H1 (cell line): ENCODE measurements at regions not wholly inside any gene's neighbourhood (a gene's known extent, or its start where the extent isn't known, plus 50 kb on each side); places are given as distances from the start of the nearest gene placed in this dataset.
"Not testable (repeated sequence)": the region's sequence is repeated elsewhere in the genome, so short reads cannot be mapped to it uniquely, and the experiment has no call there.

Experiments
- CTCF ChIA-PET: fragments of 300-600 bp; sonication (Branson Sonifier 250); formaldehyde crosslinking; loops from one replicate; lab custom pipeline; 2021; ENCODE audit not compliant: partially characterized antibody; lab: Charles Lee
- POLR2A ChIA-PET: fragments of 300-600 bp; sonication (Branson Sonifier 250); formaldehyde crosslinking; loops from one replicate; lab custom pipeline; 2021; ENCODE audit warnings: inconsistent platforms; ENCODE audit not compliant: partially characterized antibody; lab: Charles Lee
- DNase-seq, 2 experiments: peaks; one replicate each; pipeline versions ENCODE4 v3.0.0 to v3.0.0-alpha.2; 2010 to 2022; ENCODE audit warnings: low spot score in 2 of 2, low read depth in 1 of 2, mixed read lengths in 1 of 2
- FAIRE-seq: peaks from 2 replicates; lab custom pipeline; 2011; peaks lifted over from hg19 to GRCh38; lab: Jason Lieb, UNC
- H2AFZ ChIP-seq: 2 replicates; pipeline ENCODE4 v1.8.1; 2012; ENCODE audit warnings: low read length, inconsistent platforms
- H2AK5ac ChIP-seq: 2 replicates; pipeline ENCODE4 v1.6.1; 2013; ENCODE audit warnings: low read depth, low read length
- H2BK120ac ChIP-seq: replicated peaks from 2 replicates; pipeline ENCODE3; 2013; ENCODE audit warnings: low read depth, low read length, inconsistent platforms
- H2BK12ac ChIP-seq: 2 replicates; pipeline ENCODE4 v1.6.1; 2013; ENCODE audit warnings: low read depth, low read length
- H2BK15ac ChIP-seq: 2 replicates; pipeline ENCODE4 v1.6.1; 2013; ENCODE audit warnings: low read length
- H2BK20ac ChIP-seq: 2 replicates; pipeline ENCODE4 v1.6.1; 2013; ENCODE audit warnings: low read length
- H2BK5ac ChIP-seq: 2 replicates; pipeline ENCODE4 v1.6.1; 2013; ENCODE audit warnings: low read depth, low read length
- H3K14ac ChIP-seq: 2 replicates; pipeline ENCODE4 v1.6.1; 2013; ENCODE audit warnings: inconsistent platforms; ENCODE audit not compliant: insufficient read length
- H3K18ac ChIP-seq: 2 replicates; pipeline ENCODE4 v1.6.1; 2013; ENCODE audit warnings: low read length; ENCODE audit errors: extremely low read depth
- H3K23ac ChIP-seq: 2 replicates; pipeline ENCODE4 v1.6.1; 2013; ENCODE audit warnings: inconsistent platforms; ENCODE audit not compliant: insufficient read length
- H3K23me2 ChIP-seq: 2 replicates; pipeline ENCODE4 v1.6.1; 2013; ENCODE audit warnings: low read depth, low read length
- H3K27ac ChIP-seq: 2 replicates; pipeline ENCODE4 v1.6.1; 2011; ENCODE audit warnings: low read depth, low read length, inconsistent platforms
- H3K27me3 ChIP-seq, 4 experiments: replicated peaks in 1 of 4; 1 replicate in 1 of 4; 2 replicates in 3 of 4; pipeline versions ENCODE4 v1.6.1 to v1.8.1; 2011 to 2013; ENCODE audit warnings: low read length in 3 of 4, mild to moderate bottlenecking in 3 of 4, inconsistent platforms in 2 of 4, mixed read lengths in 2 of 4, moderate library complexity in 1 of 4; ENCODE audit not compliant: control insufficient read depth in 3 of 4, insufficient read depth in 3 of 4; ENCODE audit errors: extremely low read depth in 1 of 4
- H3K36me3 ChIP-seq, 4 experiments: 2 replicates each; pipeline versions ENCODE4 v1.6.1 to v1.8.1; 2011 to 2013; ENCODE audit warnings: mild to moderate bottlenecking in 4 of 4, low read length in 3 of 4, moderate library complexity in 2 of 4, control low read depth in 1 of 4, inconsistent platforms in 1 of 4; ENCODE audit not compliant: insufficient read depth in 4 of 4, control insufficient read depth in 2 of 4
- H3K4ac ChIP-seq: replicated peaks from 2 replicates; pipeline ENCODE3; 2013; ENCODE audit warnings: low read length, low read depth, mixed read lengths, inconsistent platforms; ENCODE audit not compliant: insufficient read length
- H3K4me1 ChIP-seq, 4 experiments: replicated peaks in 1 of 4; 1 replicate in 1 of 4; 2 replicates in 3 of 4; pipeline versions ENCODE4 v1.6.1 to v1.8.1; 2011 to 2013; ENCODE audit warnings: low read length in 3 of 4, inconsistent platforms in 2 of 4, mixed read lengths in 1 of 4; ENCODE audit not compliant: insufficient read depth in 4 of 4, control insufficient read depth in 3 of 4
- H3K4me2 ChIP-seq, 2 experiments: 2 replicates each; pipeline versions ENCODE4 v1.6.1 to v1.8.1; 2011 to 2013; ENCODE audit warnings: low read depth in 2 of 2, low read length in 2 of 2, control low read depth in 1 of 2, inconsistent platforms in 1 of 2, mild to moderate bottlenecking in 1 of 2; ENCODE audit not compliant: insufficient read depth in 1 of 2
- H3K4me3 ChIP-seq, 4 experiments: fragments of 200-600, 300-600 bp in 1 of 4; sonication (generic), shearing (Covaris generic), sonication (Bioruptor Twin) in 1 of 4; 2 replicates each; pipeline versions ENCODE4 v1.5.1 to v1.8.1; 2011 to 2016; ENCODE audit warnings: low read length in 4 of 4, low read depth in 3 of 4, control low read depth in 2 of 4, inconsistent platforms in 2 of 4, mild to moderate bottlenecking in 2 of 4, mixed read lengths in 1 of 4, moderate library complexity in 1 of 4; ENCODE audit not compliant: insufficient read depth in 2 of 4; ENCODE audit errors: extremely low read depth in 1 of 4
- H3K56ac ChIP-seq: replicated peaks from 2 replicates; pipeline ENCODE3; 2013; ENCODE audit warnings: low read depth, mild to moderate bottlenecking, mixed read lengths, low read length, inconsistent platforms; ENCODE audit not compliant: insufficient read length
- H3K79me1 ChIP-seq: 2 replicates; pipeline ENCODE4 v1.6.1; 2013; ENCODE audit warnings: low read depth, low read length, control low read depth
- H3K79me2 ChIP-seq, 2 experiments: 2 replicates each; pipeline versions ENCODE4 v1.6.1 to v1.8.1; 2012 to 2013; ENCODE audit warnings: low read length in 2 of 2, mild to moderate bottlenecking in 2 of 2, inconsistent platforms in 1 of 2; ENCODE audit not compliant: insufficient read depth in 2 of 2, control insufficient read depth in 1 of 2
- H3K9ac ChIP-seq, 4 experiments: replicated peaks in 1 of 4; 1 replicate in 1 of 4; 2 replicates in 3 of 4; pipeline versions ENCODE4 v1.6.1 to v1.8.1; 2011 to 2013; ENCODE audit warnings: low read depth in 3 of 4, low read length in 3 of 4, control low read depth in 2 of 4, mild to moderate bottlenecking in 2 of 4, moderate library complexity in 2 of 4, inconsistent platforms in 1 of 4; ENCODE audit errors: extremely low read depth in 1 of 4
- H3K9me3 ChIP-seq, 2 experiments: 2 replicates each; pipeline versions ENCODE4 v1.6.1 to v1.8.1; 2012 to 2013; ENCODE audit warnings: mild to moderate bottlenecking in 2 of 2, moderate library complexity in 2 of 2, control low read depth in 1 of 2, inconsistent platforms in 1 of 2, low read depth in 1 of 2, low read length in 1 of 2, mixed read lengths in 1 of 2; ENCODE audit not compliant: insufficient read depth in 2 of 2
- H4K20me1 ChIP-seq, 2 experiments: replicated peaks in 1 of 2; 2 replicates each; pipeline versions ENCODE3 to v1.8.1; 2011 to 2013; ENCODE audit warnings: inconsistent platforms in 2 of 2, low read length in 2 of 2, mild to moderate bottlenecking in 1 of 2; ENCODE audit not compliant: insufficient read depth in 2 of 2, control insufficient read depth in 1 of 2
- H4K5ac ChIP-seq: 2 replicates; pipeline ENCODE4 v1.6.1; 2013; ENCODE audit warnings: low read length, low read depth, mixed read lengths, inconsistent platforms; ENCODE audit not compliant: insufficient read length
- H4K8ac ChIP-seq: 2 replicates; pipeline ENCODE4 v1.8.0; 2013; ENCODE audit warnings: mild to moderate bottlenecking, moderate library complexity, low read length, inconsistent platforms; ENCODE audit not compliant: insufficient read depth; ENCODE audit errors: extremely low read depth
- H4K91ac ChIP-seq: replicated peaks from 2 replicates; pipeline ENCODE3; 2013; ENCODE audit warnings: low read length, mixed read lengths, inconsistent platforms; ENCODE audit not compliant: insufficient read length
- BACH1 ChIP-seq: IDR thresholded peaks from 2 replicates; pipeline ENCODE4 v1.6.1; 2012; ENCODE audit warnings: low read length, improper control_type of control experiment
- JUND ChIP-seq: IDR thresholded peaks from 2 replicates; pipeline ENCODE4 v1.6.1; 2011; ENCODE audit warnings: mild to moderate bottlenecking, improper control_type of control experiment, low read length
- SP2 ChIP-seq: IDR thresholded peaks from 2 replicates; pipeline ENCODE4 v1.6.1; 2012; ENCODE audit warnings: mild to moderate bottlenecking, low read length, inconsistent platforms
- SP4 ChIP-seq: IDR thresholded peaks from 2 replicates; pipeline ENCODE4 v1.6.1; 2012; ENCODE audit warnings: low read length, inconsistent platforms
- WGBS, 2 experiments: shearing (Covaris generic) in 1 of 2; methylation state at CpG; one replicate each; pipeline versions ENCODE4 v1.1.6 to v1.1.7; 2013 to 2015; ENCODE audit warnings: low lambda C conversion rate in 2 of 2, mixed read lengths in 2 of 2, inconsistent platforms in 1 of 2, low coverage in 1 of 2, missing lambda C conversion rate in 1 of 2; ENCODE audit not compliant: insufficient replicate concordance in 2 of 2, insufficient coverage in 1 of 2, insufficient read length in 1 of 2; ENCODE audit errors: extremely low coverage in 1 of 2, missing lambda C conversion rate in 1 of 2; 5-methylcytosine and 5-hydroxymethylcytosine counted together

DNA sequence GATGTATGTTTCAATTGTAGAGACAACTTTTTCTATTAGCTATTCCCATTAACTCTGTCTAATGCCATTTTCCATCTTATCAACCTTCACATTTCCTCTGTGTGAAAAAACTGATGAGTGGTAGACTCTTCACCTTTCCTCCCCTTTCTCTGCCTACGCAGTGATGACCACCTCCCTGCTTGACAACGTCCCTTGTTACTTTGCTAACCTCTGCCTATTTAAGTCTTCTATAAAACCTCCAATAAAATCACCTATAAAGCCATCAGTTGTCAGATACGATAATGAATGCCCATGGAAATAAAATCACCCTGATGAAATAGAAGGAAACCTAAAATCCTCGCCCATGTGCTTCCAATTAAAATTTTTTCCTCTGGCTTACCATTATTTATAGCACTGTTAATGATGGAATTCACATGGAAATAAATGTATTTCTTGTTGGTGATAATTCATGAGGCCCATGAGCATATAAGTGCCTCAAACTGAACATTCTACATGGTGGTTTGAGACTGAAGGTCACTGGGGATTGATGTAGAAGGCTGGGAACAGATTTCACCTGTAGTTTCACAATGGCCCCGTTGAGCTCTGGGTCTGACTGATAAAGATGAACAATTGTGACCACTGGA, 1454.0 kb upstream of the SEL1L start (continued):
- TF ChIP-seq BACH1 (no peak), SP4 (no peak), SP2 (no peak), JUND (no peak)

- H3K9me3 ChIP-seq, DNase-seq, H3K18ac ChIP-seq, H3K14ac ChIP-seq, H2BK20ac ChIP-seq, POLR2A ChIA-PET, H3K79me2 ChIP-seq, H3K79me1 ChIP-seq, H3K4me1 ChIP-seq, H2AFZ ChIP-seq, H2BK120ac ChIP-seq, CTCF ChIA-PET, H3K9ac ChIP-seq, H2BK5ac ChIP-seq, H3K56ac ChIP-seq, H4K8ac ChIP-seq, H4K5ac ChIP-seq, H4K20me1 ChIP-seq, H3K23ac ChIP-seq, H3K27ac ChIP-seq, H3K36me3 ChIP-seq, H3K23me2 ChIP-seq, H2BK12ac ChIP-seq, H4K91ac ChIP-seq, H3K27me3 ChIP-seq, H2AK5ac ChIP-seq, H3K4ac ChIP-seq, H3K4me3 ChIP-seq, FAIRE-seq, H2BK15ac ChIP-seq, H3K4me2 ChIP-seq: not testable (repeated sequence)
- 90% methylated on average over 8 of the region's 8 CpGs; no CpG with 5 or more reads in 1 of the 2 experiments for whole genome bisulfite sequencing, 2 experiments
Measured at GRCh38 chr14:82994547-82994946, 1460.9 kb upstream of the SEL1L start.
